ENCODE measurements at regions not wholly inside any gene's neighbourhood (a gene's known extent, or its start where the extent isn't known, plus 50 kb on each side); places are given as distances from the start of the nearest gene placed in this dataset.
"Not testable (repeated sequence)": the region's sequence is repeated elsewhere in the genome, so short reads cannot be mapped to it uniquely, and the experiment has no call there.

DNA sequence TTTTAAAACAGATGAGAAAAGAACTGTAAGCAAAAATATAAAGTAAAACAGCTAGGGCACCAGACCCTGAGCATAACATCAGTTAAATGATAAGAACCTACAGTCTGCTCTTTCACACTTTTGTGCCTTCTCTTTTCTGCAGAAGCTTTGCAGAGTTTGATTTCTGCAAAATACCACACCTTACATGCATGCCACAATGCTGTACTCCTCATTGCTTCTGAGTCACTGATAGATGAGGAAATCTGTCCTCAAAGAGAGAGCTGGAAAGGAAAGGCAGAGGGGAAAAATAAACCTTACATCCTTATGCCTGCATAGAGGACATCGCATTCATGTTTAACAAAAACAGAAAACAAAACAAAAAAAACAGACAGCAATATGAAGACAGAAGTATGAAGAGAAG lies 142.9 kb downstream of the ATPSCKMT start:
- Mint-ChIP-seq H3K9me3 (no peaks in the 10 kb centered on the region), H3K27ac (no peak overlapping the region), H3K36me3 (no peaks in the 10 kb centered on the region)
- ATAC-seq (no peak), DNase-seq (ENCODE audit: low spot score in 2 of 2) (no peak)

GRCh38 chr5:10106285-10106684 lies 143.4 kb downstream of the ATPSCKMT start:
- DNase-seq (ENCODE audit: low spot score in 2 of 2) (no peak), ATAC-seq (no peak)
- Mint-ChIP-seq H3K27ac (no peak overlapping the region), H3K9me3 (no peaks in the 10 kb centered on the region), H3K36me3 (no peaks in the 10 kb centered on the region)

GRCh38 chr5:10102706-10103497 lies 146.8 kb downstream of the ATPSCKMT start:
- no peak for ATAC-seq
- Mint-ChIP-seq H3K9me3 (peaks cover 9 to 14% of the 10 kb centered on the region in 2 donors), H3K27ac (no peak overlapping the region), H3K36me3 (no peaks in the 10 kb centered on the region)
- DNase-seq (ENCODE audit: low spot score in 2 of 2), result no peak

DNA sequence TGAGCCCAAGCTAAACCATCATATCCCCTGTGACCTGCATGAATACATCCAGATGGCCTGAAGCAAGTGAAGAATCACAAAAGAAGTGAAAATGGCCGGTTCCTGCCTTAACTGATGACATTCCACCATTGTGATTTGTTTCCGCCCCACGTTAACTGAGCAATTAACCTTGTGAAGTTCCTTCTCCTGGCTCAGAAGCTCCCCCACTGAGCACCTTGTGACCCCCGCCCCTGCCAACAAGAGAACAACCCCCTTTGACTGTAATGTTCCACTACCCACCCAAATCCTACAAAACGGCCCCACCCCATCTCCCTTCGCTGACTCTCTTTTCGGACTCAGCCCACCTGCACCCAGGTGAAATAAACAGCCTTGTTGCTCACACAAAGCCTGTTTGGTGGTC lies 147.5 kb downstream of the ATPSCKMT start:
- DNase-seq (ENCODE audit: low spot score in 2 of 2); H3K27ac Mint-ChIP-seq; ATAC-seq; H3K36me3 Mint-ChIP-seq: not testable (repeated sequence)
- peaks cover 9 to 14% of the 10 kb centered on the region in 2 donors for H3K9me3 Mint-ChIP-seq

- no peak overlapping the region for H3K27ac Mint-ChIP-seq
- no peak for ATAC-seq
Observed at GRCh38 chr5:10099548-10099947, 150.1 kb downstream of the ATPSCKMT start.

GRCh38 chr5:10091701-10092100 lies 158.0 kb downstream of the ATPSCKMT start:
- DNase-seq (ENCODE audit: low spot score in 2 of 2) (no peak), ATAC-seq (no peak)
- Mint-ChIP-seq H3K27ac (no peak overlapping the region), H3K36me3 (peaks cover 0 to 12% of the 10 kb centered on the region in 2 donors), H3K9me3 (peaks cover 17 to 24% of the 10 kb centered on the region in 2 donors)

More at GRCh38 chr5:10099548-10099947, 150.1 kb downstream of the ATPSCKMT start:
- peaks cover 0 to 5% of the 10 kb centered on the region in 2 donors for H3K36me3 Mint-ChIP-seq
- DNase-seq (ENCODE audit: low spot score in 2 of 2), result no peak
- peaks cover 15 to 24% of the 10 kb centered on the region in 2 donors for H3K9me3 Mint-ChIP-seq

DNA sequence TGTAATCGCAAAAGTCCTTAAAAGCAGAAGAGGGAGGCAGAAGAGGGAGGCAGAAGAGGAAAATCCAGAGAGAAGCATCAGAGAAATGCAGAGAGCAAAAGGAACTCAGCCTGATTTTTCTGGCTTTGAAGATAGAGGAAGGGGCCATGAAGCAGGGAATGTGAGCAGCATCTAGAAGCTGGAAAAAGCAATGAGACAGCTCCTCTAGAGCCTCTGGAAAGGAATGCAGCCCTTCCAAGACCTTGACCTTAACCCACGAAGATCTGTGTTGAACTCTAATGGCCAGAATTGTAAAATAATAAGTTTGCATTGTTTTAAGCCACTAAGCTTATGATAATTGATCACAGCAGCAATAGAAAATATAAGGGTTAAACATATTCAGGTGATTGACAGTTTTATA lies 159.6 kb downstream of the ATPSCKMT start:
- H3K27ac Mint-ChIP-seq, result no peak overlapping the region

DNA sequence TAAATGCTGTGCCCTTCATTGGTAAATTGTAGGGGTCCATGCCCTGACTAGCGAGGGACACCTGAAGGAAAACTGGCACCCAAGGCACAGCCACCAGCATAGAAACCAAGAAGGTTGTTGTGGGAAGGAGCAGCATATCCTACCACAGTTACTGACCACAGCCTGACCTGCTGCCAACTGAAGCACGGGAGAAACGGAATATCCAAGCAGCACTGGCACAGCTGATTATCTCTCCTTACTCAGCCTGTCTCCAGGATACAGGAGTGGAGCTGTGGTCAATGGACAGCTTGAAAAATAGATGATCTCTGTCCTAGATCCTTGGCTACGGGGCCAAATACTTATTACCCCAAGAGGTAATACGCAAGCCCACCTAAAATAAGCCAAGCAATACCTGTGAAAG lies 164.5 kb downstream of the ATPSCKMT start:
- no peaks in the 10 kb centered on the region for H3K9me3 Mint-ChIP-seq
- DNase-seq (ENCODE audit: low spot score in 2 of 2) (no peak), ATAC-seq (no peak)
- H3K27ac Mint-ChIP-seq, result no peak overlapping the region
- no peaks in the 10 kb centered on the region for H3K36me3 Mint-ChIP-seq

More for the DNA sequence above, 159.6 kb downstream of the ATPSCKMT start:
- Mint-ChIP-seq H3K9me3 (peaks cover 11 to 14% of the 10 kb centered on the region in 2 donors), H3K36me3 (peaks cover 0 to 8% of the 10 kb centered on the region in 2 donors)
- ATAC-seq (no peak), DNase-seq (ENCODE audit: low spot score in 2 of 2) (no peak)

- no peak for ATAC-seq
- DNase-seq (ENCODE audit: low spot score in 2 of 2), result no peak
- Mint-ChIP-seq H3K27ac (peak overlapping the region in 1 of 2 donors; percentile 33), H3K9me3 (no peaks in the 10 kb centered on the region), H3K36me3 (no peaks in the 10 kb centered on the region)
Observed at GRCh38 chr5:10081584-10081983, 168.1 kb downstream of the ATPSCKMT start.

DNA sequence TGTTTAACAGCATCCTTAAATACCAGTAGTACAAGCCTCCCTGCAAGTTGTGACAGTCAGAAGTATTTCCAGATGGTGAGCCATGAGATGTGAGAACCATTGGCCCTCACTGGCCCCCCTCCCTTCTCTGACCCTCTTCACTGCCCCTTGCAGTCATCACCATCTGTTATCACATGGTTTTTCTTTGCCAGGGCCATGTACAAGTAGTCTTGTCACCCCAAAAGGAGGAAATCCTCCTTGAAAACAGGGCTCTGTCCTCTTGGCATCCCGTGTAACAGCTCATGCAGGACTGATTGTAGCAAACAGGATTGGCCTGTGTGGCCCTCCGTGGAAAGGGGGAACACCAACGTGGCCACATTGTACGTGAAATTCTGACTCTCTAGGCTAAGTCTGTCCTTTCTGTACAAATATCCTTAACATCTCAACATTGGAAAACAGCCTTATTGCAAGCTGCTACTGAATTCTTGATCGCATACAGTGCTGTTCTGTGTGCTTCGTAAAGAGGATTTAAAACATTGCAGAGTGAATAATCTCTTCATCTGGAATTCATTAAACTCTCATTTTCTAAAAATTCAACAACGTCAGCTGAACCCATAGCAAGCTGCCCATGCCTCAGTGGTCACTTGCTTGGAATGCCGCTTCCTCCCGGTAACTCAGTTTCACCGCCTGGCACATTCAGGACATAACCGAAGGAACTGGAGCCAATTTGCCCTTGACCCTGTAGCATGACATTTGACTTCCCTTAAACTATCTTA lies 171.7 kb downstream of the ATPSCKMT start:
- H3K9me3 Mint-ChIP-seq, result no peaks in the 10 kb centered on the region
- ATAC-seq, result no peak
- DNase-seq (ENCODE audit: low spot score in 2 of 2), result no peak

DNA sequence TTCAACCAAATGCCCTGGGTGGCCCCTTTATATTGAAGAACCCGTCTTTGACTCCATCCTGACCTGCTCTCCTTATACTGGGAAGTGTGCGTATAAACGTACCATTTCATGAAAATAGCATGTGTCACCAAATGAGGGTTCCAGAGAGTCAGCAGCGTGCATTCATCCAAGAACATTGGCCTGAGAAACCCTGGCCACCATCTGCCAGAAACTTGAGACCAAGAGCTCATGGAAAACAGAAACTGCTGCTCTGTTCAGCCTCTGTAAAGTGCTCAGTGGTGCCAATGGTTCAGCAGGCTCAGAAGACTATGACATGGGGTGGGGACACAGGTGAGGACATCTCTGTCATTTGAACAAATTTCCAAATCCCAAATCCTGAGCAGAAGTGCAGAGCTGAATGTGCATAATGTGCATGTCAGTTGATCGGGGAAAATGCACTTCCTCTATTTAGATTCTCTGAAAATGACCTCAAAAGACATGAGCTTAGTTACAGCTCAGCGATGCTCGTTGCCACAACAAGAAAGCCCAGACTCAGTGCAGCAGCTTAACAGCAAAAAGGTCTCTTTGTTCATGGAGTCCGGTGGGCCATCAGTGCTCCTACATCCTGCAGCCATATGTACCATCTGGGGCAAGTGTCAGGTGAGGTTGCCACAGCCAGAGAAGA lies 176.1 kb downstream of the ATPSCKMT start:
- DNase-seq (ENCODE audit: low spot score in 2 of 2) (no peak), ATAC-seq (no peak)
- H3K27ac Mint-ChIP-seq, result no peak overlapping the region
- H3K9me3 Mint-ChIP-seq, result no peaks in the 10 kb centered on the region
- H3K36me3 Mint-ChIP-seq, result no peaks in the 10 kb centered on the region

More for the DNA sequence above, 171.7 kb downstream of the ATPSCKMT start:
- no peaks in the 10 kb centered on the region for H3K36me3 Mint-ChIP-seq
- H3K27ac Mint-ChIP-seq, result no peak overlapping the region

- DNase-seq (ENCODE audit: low spot score in 2 of 2) (no peak), ATAC-seq (no peak)
- Mint-ChIP-seq H3K27ac (no peak overlapping the region), H3K9me3 (peaks cover 0 to 4% of the 10 kb centered on the region in 2 donors), H3K36me3 (no peaks in the 10 kb centered on the region)
Observed at GRCh38 chr5:10069637-10070313, 179.9 kb downstream of the ATPSCKMT start.

DNA sequence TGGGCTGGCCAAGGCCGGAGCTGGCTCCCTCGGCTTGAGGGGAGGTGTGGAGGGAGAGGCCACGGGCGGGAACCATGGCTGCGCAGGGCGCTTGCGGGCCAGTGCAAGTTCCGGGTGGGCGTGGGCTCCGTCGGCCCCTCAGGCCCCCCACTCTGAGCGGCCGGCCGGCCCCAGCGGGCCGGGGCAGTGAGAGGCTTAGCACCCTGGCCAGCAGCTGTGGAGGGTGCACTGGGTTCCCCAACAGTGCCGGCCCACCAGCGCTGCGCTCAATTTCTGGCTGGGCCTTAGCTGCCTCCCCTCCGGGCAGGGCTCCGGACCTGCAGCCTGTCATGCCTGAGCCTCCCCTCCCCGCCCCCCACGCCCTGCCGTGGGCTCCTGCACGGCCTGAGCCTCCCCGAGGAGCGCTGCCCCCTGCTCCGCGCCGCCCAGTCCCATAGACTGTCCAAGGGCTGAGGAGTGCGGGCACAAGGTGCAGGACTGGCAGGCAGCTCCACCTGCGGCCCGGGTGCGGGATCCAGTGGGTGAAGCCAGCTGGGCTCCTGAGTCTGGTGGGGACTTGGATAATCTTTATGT lies 184.2 kb downstream of the ATPSCKMT start:
- DNase-seq (ENCODE audit: low spot score in 2 of 2) (no peak), ATAC-seq (no peak)
- Mint-ChIP-seq H3K27ac (no peak overlapping the region), H3K36me3 (no peaks in the 10 kb centered on the region), H3K9me3 (peaks cover 4 to 7% of the 10 kb centered on the region in 2 donors)

DNA sequence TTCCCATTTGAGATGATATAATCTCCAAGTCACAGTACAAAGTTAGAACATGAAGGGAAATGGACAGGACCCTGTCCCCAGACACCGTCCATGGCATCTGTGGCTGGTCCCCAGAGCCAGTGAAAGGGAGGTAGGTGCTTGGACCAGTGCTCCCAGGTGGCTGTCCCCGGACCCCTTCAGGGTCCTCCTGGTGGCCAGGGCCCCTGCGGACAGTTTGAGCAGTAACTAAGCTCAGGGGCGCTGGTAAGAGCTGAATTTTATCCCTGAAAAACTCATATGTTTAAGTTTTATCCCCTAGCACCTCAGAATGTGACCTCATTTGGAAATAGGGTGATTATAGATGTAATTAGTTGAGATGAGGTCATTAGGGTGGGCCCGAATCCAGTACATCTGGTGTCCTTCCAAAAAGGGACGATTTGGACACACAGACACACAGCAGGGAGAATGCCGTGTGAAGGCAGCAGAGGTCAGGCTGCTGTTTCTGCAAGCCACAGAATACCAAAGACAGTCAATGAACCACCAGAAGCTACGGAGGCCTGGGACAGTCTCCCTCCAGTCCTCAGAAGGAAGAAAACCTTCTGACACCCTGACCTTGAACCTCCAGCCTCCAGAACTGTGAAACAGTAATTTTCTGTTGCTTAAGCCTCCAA lies 185.0 kb downstream of the ATPSCKMT start:
- H3K27ac Mint-ChIP-seq, result no peak overlapping the region
- H3K36me3 Mint-ChIP-seq, result no peaks in the 10 kb centered on the region
- DNase-seq (ENCODE audit: low spot score in 2 of 2) (no peak), ATAC-seq (no peak)
- peaks cover 4 to 10% of the 10 kb centered on the region in 2 donors for H3K9me3 Mint-ChIP-seq

DNA sequence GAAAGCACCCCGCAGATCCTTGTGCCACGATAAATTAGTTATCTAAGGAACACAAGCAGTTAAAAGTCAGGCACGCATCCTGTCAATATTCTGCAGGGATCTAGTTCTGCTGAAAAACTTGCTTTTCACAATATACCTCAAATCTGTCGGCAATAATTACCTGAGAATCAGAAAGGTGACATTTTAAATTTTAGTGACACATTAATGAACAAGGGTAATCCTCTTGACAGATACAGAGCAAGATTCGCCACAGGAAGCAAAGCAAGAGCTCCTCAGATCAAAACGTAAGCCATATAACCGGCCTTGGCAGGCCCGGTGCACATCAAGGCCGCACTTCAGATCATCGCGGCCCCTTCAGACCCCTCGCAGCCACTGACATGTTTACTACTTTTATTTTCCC lies 185.7 kb downstream of the ATPSCKMT start:
- Mint-ChIP-seq H3K9me3 (peaks cover 4 to 10% of the 10 kb centered on the region in 2 donors), H3K27ac (no peak overlapping the region), H3K36me3 (no peaks in the 10 kb centered on the region)
- no peak for ATAC-seq
- no peak for DNase-seq (ENCODE audit: low spot score in 2 of 2)

GRCh38 chr5:10059980-10060379 lies 189.7 kb downstream of the ATPSCKMT start:
- H3K36me3 Mint-ChIP-seq, result no peaks in the 10 kb centered on the region
- no peak overlapping the region for H3K27ac Mint-ChIP-seq
- peaks cover 0 to 15% of the 10 kb centered on the region in 2 donors for H3K9me3 Mint-ChIP-seq
- ATAC-seq (no peak), DNase-seq (ENCODE audit: low spot score in 2 of 2) (no peak)
